GM21529 (cell line): ENCODE measurements at regions not wholly inside any gene's neighbourhood (a gene's known extent, or its start where the extent isn't known, plus 50 kb on each side); places are given as distances from the start of the nearest gene placed in this dataset.
"Not testable (repeated sequence)": the region's sequence is repeated elsewhere in the genome, so short reads cannot be mapped to it uniquely, and the experiment has no call there.

Source experiments
- ATAC-seq: cut with Tn5 transposase; IDR thresholded peaks from one replicate; pipeline ENCODE4 v1.9.1; 2021; ENCODE audit not compliant: unreplicated experiment

DNA sequence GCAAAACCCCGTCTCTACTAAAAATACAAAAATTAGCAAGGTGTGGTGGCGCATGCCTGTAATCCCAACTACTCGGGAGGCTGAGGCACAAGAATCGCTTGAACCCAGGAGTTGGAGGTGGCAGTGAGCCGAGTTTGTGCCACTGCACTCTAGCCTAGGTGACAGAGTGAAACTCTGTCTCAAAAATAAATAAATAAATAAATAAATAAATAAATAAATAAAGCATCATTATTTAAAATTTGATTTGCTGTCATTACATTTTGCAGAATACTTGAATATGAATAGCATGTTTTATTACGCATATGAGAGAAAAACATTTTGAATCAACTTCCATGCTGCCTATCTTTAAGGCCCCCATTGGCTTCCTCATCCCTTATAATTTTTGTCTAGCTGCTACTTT is 53.4 kb upstream of the MED14 start:
- ATAC-seq: not testable (repeated sequence)

DNA sequence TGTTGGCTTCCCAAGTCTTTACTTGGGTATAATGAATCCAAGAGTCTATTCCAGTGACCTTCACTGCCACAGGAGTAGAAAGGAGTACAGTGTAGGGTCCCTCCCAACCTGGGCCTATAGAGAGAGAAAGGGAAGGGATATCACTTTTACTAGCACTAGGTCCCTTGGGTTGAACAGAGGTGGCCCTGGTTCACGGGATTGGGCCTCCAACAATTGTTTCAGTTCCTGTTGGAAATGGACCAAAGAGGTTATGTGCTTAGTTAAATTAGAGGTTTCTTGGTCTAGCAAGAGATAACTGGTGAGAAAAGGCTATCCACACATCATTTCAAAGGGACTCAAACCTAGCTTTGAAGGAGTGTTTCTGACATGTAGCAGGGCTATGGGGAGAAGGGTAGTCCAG is 57.1 kb upstream of the MED14 start:
- ATAC-seq: no peak

DNA sequence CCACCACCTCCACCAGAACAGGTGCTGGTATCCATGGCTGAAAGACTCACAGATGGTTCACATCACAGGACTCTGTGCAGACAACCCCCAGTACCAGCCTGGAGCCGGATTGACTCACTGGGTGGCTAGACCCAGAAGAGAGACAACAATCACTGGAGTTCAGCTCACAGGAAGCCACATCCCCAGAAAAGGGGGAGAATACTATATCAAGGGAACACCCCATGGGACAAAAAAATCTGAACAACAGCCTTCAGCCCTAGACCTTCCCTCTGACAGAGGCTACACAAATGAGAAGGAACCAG is 59.4 kb upstream of the MED14 start:
- ATAC-seq: not testable (repeated sequence)

DNA sequence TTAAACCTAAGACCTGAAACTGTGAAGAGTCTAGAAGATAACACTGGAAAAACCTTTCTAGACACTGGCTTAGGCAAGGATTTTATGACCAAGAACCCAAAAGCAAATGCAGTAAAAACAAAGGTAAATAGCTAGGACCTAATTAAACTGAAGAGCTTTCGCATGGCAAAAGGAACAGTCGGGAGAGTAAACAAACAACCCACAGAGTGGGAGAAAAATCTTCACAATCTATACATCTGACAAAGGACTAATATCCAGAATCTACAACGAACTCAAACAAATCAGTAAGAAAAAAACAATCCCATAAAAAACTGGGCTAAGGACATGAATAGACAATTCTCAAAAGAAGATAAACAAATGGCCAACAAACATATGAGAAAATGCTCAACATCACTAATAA is 64.4 kb upstream of the MED14 start:
- ATAC-seq: not testable (repeated sequence)

DNA sequence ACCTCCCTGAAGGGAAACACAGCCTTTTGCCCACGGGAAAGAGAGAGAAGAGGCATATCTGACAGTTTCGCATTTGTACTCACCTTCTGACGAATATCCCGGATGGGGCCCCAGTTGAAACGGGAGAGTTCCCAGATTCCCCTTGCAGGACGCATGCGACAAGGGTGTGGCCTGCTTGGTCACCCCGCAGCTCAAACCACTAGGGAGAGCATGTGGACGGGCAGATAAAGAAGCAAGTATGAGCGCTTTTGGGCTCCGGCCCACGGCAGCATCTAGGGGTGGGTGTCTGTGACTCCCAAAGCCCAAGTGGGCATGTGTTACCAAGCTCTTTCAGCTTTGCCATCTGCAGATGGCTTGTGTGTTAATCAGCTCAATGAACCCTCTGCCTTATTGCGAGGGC is 70.1 kb upstream of the MED14 start:
- no peak for ATAC-seq

DNA sequence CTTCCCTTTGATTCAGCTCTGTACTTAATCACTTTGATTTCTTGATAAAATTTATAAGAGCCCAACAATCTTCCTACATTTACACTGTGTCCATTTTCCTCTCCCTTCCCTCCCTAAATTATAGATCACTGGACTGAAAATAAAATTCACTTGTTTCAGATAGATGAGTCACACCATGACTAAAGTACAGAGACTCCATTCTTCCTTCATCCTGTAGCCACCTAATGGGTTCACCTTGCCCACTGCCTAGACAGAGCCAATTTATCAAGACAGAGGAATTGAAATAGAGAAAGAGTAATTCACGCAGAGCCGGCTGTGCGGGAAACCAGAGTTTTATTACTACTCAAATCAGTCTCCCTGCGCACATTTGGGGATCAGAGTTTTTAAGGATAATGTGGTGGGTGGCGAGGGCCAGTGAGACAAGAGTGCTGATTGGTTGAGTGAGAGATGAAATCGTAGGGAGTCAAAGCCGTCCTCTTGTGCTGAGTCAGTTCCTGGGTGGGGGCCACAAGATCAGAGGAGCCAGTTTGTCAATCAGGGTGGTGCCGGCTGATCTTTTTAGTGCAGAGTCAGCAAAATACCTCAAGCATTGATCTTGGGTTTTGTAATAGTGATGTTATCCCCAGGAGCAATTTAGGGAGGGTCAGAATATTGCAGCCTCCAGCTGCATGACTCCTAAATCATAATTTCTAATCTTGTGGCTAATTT is 71.3 kb upstream of the MED14 start:
- no peak for ATAC-seq

DNA sequence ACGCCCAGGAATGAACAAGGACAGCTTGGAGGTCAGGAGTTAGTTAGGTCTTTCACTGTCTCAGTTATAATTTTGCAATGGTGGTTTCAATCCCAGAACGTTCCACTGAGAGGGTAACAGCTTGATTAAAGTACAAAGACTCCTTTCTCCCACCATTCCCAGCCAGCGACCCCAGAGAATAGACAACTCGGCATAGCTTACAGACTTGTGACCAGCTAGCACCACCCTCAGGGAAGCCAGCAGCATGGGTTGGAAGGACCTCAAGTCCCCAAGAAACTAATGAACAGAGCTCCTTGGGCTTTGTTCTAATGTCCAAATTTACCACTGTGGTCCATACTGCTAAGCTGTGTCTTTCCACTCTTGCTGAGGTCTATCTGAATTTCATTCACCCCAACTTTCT is 72.0 kb upstream of the MED14 start:
- ATAC-seq: no peak

DNA sequence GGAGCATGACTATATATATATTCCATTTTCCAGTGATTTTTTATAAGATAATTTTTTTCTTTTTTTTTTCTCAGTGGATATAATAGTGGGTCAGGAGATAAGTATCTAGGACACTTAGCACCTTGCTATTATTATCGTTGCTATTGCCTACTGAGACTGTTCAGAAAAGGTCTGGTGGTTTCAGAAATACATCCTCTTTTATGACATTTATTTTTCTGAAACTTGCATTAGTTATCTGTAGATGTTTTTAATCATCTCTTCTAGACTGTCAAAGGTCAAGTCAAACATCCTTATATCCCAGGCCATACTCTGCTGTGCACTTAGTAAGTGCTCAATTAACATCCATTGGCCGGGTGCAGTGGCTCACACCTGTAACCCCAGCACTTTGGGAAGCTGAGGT is 72.9 kb upstream of the MED14 start:
- no peak for ATAC-seq

DNA sequence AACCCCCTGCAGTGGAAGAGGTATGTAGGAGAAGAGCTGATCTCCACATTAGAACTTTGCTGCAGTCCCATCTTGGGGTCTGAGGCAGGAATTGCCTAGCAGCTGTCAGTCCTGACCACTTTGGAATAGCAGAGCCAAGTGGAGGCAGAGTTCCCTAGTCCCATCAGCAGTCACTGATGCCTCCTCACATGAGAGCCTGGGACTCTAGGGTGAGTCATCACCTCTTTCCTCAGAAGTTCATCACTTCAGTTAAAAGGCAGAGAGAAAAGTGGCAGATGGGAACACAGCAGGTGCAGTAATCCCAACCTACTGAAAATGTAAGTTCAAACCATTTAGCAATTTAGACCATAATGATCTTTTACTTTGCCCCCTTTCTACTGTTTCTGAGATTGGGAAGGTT is 73.9 kb upstream of the MED14 start:
- no peak for ATAC-seq

DNA sequence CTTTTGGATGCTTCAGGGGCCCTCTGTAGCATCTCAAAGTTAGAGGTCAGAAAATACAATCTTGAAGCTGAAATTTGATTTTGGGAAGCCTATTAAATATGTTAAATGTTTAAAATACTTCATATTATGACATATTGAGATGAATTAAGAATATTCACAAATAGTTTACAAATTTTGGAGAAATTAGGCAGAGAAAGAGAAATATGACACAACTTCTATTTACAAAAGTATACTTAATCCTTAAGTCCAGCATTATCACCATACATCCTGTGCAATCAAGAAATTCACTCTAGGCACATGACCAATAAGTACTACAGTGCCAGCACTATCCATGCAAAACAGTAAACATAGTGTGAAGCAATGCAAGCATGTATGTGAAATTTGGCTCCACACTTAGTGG is 79.7 kb upstream of the MED14 start:
- ATAC-seq: not testable (repeated sequence)

DNA sequence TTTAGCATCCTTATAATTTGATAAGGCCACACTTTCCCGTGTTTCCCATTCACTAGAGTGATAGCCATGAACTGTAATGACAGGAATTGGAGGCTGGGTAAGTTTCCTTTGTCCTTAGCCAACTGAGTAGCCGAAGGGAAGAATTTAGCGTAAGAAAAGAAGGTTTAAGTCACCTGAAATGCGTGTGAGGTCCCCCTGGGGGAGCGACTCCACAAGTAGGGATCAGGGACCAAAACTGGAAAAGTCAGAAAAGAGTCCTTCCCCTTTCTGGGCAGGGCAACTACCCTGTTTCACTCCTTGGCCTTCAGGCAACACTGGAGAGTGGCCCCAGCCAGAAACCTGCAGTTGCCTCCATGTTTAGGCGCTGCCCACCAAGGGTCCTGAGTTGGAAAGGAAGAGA is 81.6 kb upstream of the MED14 start:
- no peak for ATAC-seq

DNA sequence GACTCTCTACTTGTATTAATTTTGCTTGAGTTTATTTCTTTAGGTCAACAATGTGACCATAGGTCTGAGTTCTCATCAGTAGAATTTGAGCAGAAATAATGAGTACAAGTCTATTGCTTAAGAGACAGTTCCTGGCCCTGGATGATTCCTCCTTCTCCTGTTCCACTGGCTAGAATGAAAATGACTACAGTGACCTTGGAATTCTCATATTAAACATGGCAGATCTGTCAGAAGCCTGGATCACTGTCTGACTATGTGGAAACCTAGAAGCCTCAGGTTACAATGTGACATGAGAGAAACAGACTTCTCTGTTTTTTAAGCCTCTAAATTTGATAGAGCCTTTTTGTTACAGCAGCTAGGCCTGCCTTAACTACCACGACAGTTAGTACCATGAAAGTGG is 82.9 kb upstream of the MED14 start:
- no peak for ATAC-seq

DNA sequence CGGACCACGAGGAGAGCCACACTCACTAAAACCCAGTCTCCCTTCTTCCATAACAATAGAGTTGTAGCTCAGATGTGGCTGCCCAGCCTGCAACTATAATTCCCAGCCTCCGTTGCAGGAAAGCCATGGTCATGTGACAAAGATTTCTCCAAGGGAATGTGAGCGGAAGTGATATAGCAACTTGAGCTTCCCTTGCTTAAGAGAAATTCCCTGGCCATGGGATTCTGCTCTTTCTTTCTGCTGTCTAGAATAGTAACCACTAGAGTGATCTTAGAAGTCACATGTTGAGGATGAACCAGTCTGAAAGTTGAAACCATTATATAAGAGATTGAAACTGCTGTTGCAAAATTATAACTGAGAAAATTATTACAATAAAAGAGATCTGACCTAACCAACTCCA is 86.4 kb upstream of the MED14 start:
- ATAC-seq: no peak

DNA sequence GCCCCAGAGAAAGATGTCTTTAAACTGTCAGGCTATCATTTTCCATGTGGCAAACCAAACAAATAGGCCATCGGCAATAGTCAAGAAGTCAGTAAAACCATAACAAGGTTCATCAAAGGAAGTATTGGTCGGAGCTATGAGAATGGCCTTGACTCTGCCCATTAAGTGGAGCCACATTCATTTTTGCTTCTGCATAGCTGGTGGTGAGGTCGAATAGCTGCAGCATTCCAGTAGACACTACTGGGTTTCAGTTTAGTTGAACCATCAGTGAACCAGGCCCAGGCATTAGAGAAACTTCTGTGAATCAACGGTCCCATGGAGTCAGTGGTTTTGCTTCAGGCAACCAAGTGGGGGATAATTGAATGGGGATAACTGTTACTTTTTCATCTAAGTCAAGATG is 92.0 kb upstream of the MED14 start:
- ATAC-seq: no peak

DNA sequence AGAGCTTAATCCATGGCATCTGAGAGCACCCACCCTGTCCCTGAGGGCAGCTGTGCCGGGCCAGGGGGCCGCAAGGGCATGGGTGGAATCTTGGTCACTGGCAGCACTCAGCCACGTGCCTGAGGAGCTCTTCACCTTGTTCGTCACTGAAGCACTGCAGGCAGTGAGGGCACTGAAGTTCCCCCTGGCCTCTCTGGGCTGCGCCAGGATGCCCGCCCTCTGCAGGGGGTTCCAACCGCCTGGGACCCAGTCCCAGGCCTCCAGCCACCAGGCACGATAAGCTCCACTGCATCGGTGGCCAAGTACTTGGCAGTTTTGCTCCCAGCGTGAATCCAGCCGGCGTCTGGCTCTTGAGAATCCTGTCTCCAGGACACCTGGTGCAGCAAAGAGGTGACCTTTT is 96.4 kb upstream of the MED14 start:
- ATAC-seq: no peak

DNA sequence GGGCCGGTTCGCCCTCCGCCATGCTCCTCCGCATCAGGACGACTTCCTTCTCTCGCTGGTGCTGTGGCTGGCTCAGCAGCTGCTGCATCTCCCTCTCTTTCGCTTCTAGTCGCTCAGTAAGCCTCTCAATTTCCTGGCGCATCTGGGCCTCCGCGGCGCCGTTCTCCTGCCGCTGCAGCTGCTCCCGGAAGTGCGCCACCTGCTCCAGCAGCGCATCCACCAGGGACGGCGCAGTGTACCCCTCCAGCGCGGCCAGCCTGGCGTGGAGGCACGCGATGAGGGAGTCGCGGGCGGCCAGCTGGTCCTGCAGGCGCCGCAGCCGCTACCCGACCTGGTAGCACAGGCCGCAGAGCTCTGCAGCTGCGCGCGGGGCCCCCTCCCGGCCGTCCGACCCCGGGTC is 97.4 kb upstream of the MED14 start:
- ATAC-seq: no peak

DNA sequence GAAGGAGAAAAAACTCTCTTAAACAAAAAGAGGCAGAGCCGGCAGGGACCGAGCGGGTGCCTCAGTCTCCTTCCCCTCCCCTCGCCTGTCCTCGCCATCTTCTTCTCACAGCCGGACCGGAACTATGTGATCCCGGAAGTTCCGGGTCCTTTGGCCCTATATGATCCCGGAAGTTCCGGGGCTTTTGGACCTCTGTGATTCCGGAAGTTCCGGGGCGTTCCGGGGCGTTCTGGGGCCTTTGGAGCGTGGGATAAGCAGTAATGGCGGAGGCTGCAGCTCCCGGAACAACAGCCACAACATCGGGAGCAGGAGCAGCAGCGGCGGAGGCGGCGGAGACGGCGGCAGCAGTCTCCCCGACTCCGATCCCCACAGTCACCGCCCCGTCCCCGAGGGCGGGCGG is 98.9 kb upstream of the MED14 start:
- no peak for ATAC-seq

DNA sequence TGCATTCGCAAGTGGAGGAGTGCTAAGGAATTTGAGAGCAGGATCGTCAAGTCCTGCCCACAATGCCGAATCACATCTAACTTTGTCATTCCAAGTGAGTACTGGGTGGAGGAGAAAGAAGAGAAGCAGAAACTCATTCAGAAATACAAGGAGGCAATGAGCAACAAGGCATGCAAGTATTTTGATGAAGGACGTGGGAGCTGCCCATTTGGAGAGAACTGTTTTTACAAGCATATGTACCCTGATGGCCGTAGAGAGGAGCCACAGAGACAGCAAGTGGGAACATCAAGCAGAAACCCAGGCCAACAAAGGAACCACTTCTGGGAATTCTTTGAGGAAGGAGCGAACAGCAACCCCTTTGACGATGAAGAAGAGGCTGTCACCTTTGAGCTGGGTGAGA is 100.2 kb upstream of the MED14 start:
- no peak for ATAC-seq

DNA sequence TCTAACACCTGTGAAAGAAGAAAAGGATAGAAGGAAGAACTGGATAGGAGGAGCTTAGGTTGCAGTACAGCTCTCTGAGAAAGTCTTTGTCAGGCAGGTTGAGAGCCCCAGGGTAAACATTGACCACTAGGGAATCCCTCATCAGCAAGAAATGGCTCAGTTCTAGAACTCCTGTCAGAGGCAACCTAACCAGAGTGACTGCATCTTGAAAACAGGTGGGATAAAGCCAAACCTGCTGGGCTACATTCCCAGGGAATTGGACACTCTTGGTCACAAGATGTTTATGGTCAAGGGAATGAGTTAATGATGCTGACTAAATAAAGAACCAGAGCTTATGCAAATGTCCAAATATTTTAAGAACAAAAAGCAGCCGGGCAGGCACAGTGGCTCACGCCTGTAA is 108.3 kb upstream of the MED14 start:
- ATAC-seq: no peak

DNA sequence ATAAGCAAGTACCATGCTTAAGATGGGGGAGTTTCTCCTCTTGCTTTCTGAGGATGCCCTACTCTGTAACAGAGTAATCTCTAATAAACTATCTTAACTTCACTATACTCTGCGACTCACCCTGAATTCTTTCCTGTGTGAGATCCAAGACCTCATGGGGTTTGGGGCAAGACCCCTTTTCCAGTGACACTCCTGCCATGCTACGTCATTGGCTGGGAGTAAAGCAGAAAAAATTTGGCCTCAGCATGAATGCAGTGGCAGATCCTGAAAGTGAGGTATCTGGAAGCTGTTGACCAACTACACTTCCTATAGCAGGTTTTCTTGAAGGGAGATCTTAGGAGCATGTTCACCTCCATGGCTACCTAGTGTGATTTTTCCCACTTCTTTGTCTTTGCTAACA is 109.1 kb upstream of the MED14 start:
- ATAC-seq: no peak

DNA sequence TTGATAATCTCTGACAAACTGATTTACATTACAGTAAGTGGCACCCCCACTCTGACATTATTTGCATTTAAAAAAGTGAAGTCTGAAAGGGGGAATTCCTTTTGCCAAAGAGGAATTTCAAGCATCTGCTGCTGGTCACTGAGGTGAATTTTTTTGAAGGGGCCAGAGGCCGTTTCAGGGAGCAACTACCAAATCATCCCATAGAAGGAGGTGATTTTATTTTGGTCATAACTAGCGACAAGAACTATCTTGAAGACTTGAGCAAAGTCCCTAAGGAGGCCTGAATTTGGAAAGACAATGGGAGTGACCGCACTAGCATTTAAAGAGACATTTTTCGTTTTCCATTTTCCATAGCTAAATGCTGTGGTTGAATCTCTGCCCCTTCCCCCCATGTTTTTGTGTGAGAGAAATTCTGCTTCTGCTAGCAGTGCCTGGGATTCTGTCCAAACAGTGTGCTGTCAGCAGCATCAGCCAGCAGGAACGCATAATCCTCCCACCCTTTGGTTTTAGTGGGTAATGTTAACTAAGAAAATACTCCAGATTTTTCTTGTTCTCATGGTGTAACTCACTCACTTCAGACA is 110.1 kb upstream of the MED14 start:
- no peak for ATAC-seq

DNA sequence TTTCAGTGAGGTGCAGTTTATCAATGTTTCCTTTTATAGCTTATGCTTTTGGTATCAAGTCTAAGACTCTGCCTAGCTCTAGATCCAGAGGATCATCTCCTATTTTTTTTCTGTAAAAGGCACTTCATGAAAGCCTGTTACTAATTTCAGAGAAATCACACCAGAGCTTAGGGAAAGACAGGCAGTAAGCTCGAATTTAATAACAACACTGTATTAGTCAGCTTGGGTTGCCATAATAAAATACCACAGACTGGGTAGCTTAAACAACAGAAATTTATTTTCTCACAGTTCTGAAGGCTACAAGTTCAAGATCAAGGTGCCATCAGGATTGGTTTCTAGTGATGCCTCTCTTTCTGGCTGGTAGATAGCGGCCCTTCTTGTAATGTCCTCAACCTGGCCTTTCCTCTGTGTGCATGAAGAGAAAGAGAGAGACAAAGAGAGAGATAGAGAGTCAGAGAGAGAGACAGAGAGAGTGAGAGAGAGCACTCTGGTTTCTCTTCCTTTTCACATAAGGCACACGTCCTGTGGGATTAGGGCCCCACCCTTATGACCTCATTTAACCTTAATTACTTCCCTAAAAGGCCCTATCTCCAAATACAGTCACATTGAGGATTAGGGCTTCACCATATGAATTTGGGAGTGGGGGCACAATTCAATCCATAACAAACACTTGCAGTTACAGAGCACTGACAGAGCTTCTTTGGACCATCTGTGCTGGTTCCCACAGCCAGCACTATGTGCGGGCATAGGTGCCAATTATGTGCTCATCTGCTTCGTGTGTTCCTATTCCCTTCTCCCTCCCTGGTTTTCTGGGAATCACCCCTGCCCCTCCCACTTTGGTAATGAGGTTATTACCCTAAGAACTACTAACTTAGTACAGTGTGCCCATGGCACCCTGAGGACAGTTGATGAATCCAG is 114.8 kb upstream of the MED14 start:
- ATAC-seq: no peak
